ENCODE measurements at regions not wholly inside any gene's neighbourhood (a gene's known extent, or its start where the extent isn't known, plus 50 kb on each side); places are given as distances from the start of the nearest gene placed in this dataset.

- ChIA-PET POLR2A (ENCODE audit: unreplicated experiment) (no interaction called here), CTCF (interaction anchor here (0.6 kb wide), 1 partner anchor 1334 kb away, joined by 3 read pairs; no protein-coding TSS in a partner anchor)
- WGBS, 2 experiments (ENCODE audit: extremely low coverage in 2 of 2, insufficient read length in 1 of 2): no CpG with 5 or more reads among the region's 6 CpGs
- Histone ChIP-seq H2AFZ (replicated peaks; ENCODE audit: low read length, poor library complexity) (no peak overlapping the region), H3K4me1 (ENCODE audit: control insufficient read depth, insufficient read depth, low read length) (no peaks in the 10 kb centered on the region), H3K9ac (ENCODE audit: low read depth, low read length) (no peak overlapping the region), H3K18ac (ENCODE audit: low read depth, low read length) (no peak overlapping the region), H3K9me1 (ENCODE audit: insufficient read depth, low read length) (no peaks in the 10 kb centered on the region), H4K5ac (ENCODE audit: low read depth, low read length) (no peak overlapping the region), H4K8ac (ENCODE audit: low read depth in 2 of 2, low read length in 2 of 2) (no peak overlapping the region), H3K79me1 (ENCODE audit: low read depth in 1 of 2, low read length in 2 of 2) (no peaks in the 10 kb centered on the region), H3K36me3 (ENCODE audit: control insufficient read depth, insufficient read depth, low read length) (no peaks in the 10 kb centered on the region), H3K14ac (replicated peaks; ENCODE audit: low read depth, low read length) (no peak overlapping the region), H2BK5ac (ENCODE audit: low read depth, low read length, poor library complexity, severe bottlenecking) (no peak overlapping the region), H3K4ac (ENCODE audit: low read depth, low read length) (no peak overlapping the region), H3K23ac (ENCODE audit: low read depth, low read length) (no peak overlapping the region), H2BK120ac (ENCODE audit: low read depth, low read length) (no peak overlapping the region), H3K27me3 (ENCODE audit: control insufficient read depth, insufficient read depth, low read length) (no peaks in the 10 kb centered on the region), H2AK9ac (replicated peaks; ENCODE audit: low read depth, low read length, poor library complexity) (no peak overlapping the region), H4K91ac (ENCODE audit: insufficient read depth, low read depth, low read length) (no peak overlapping the region), H4K20me1 (ENCODE audit: insufficient read depth, low read length) (no peaks in the 10 kb centered on the region), H3K4me3 (ENCODE audit: insufficient read depth, low read depth, low read length) (no peak overlapping the region), H3K9me3 (ENCODE audit: control insufficient read depth, insufficient read depth, low read length) (peaks cover 7% of the 10 kb centered on the region; the same call in 1 of the 2 replicates), H3K27ac (ENCODE audit: insufficient read depth, low read length) (no peak overlapping the region), H3K56ac (ENCODE audit: extremely low read depth, insufficient read depth, low read length) (no peak overlapping the region), H2BK20ac (ENCODE audit: low read depth, low read length) (no peak overlapping the region), H2BK15ac (ENCODE audit: low read depth, low read length) (no peak overlapping the region), H3K4me2 (ENCODE audit: low read depth, low read length) (no peak overlapping the region), H2AK5ac (ENCODE audit: low read depth, low read length) (no peak overlapping the region)
- no peak for TF ChIP-seq NFE2L2 (IDR thresholded peaks at IDR 0.05; ENCODE audit: low read depth, low read length)
- ATAC-seq (ENCODE audit: low read depth) (no peak), DNase-seq (no peak)
- dilution Hi-C loops (cut with HindIII; ENCODE audit: low sequenced_read_pairs, unreplicated experiment) (no loop called here), in situ Hi-C loops (cut with MboI; ENCODE audit: low sequenced_read_pairs) (no loop called here), intact Hi-C loops (cut with micrococcal nuclease) (no loop called here)
- BruUV-seq (replicated peaks): no TSS peak
Measured at GRCh38 chr2:78940998-78941397, 84.5 kb upstream of the REG3G start.

Data from IMR-90 (cell line).